Prostate gland (tissue), 2 donors: ENCODE measurements at regions not wholly inside any gene's neighbourhood (a gene's known extent, or its start where the extent isn't known, plus 50 kb on each side); places are given as distances from the start of the nearest gene placed in this dataset.
"Not testable (repeated sequence)": the region's sequence is repeated elsewhere in the genome, so short reads cannot be mapped to it uniquely, and the experiment has no call there.

Source experiments
- DNase-seq: peaks from one replicate; pipeline ENCODE4 v3.0.0-alpha.2; 2019; ENCODE audit warnings: low spot score
- H3K27ac ChIP-seq, 2 donors: fragments of 200-600 bp; sonication (generic); 2 replicates each; pipeline ENCODE4 v1.5.1; 2017 to 2019
- H3K27me3 ChIP-seq: fragments of 200-600 bp; sonication (generic); replicated peaks from 2 replicates; pipeline ENCODE4 v1.5.1; 2019; ENCODE audit not compliant: insufficient read depth
- H3K36me3 ChIP-seq, 2 donors: fragments of 200-600 bp; sonication (generic); 1 replicate in 1 of 2; 2 replicates in 1 of 2; pipeline versions ENCODE4 v1.5.1 to v1.8.1; 2017 to 2019
- H3K4me1 ChIP-seq: fragments of 200-600 bp; sonication (generic); replicated peaks from 2 replicates; pipeline ENCODE4 v1.5.1; 2019
- H3K4me3 ChIP-seq, 2 donors: fragments of 200-600 bp; sonication (generic); 2 replicates each; pipeline ENCODE4 v1.5.1; 2017 to 2019
- H3K9me3 ChIP-seq: fragments of 200-600 bp; sonication (generic); 2 replicates; pipeline ENCODE4 v1.5.1; 2017
- POLR2A ChIP-seq: fragments of 450-650 bp; IDR thresholded peaks from one replicate; pipeline ENCODE4 v1.6.1; 2016; ENCODE audit warnings: antibody characterized with exemption, mild to moderate bottlenecking
- POLR2AphosphoS5 ChIP-seq: sonication (generic); formaldehyde crosslinking; IDR thresholded peaks from one replicate; pipeline ENCODE4 v1.6.1; 2017; ENCODE audit warnings: antibody characterized with exemption
- whole genome bisulfite sequencing: methylation state at CpG from one replicate; pipeline ENCODE4 v1.1.5; 2018; 5-methylcytosine and 5-hydroxymethylcytosine counted together
- intact Hi-C: fragments of 100-400 bp; cut with DNase I; formaldehyde crosslinking; loops from one replicate; pipeline ENCODE4 v1.14.2; 2022
- TF ChIP-seq, protein P1 (sequence below), 4 experiments: fragments of 200-600 bp in 2 of 4; fragments of 450-650 bp in 2 of 4; sonication (generic) in 2 of 4; IDR thresholded peaks; 1 replicate in 3 of 4; 2 replicates in 1 of 4; pipeline ENCODE4 v1.5.1; 2016 to 2019; ENCODE audit warnings: antibody characterized with exemption in 4 of 4, mild to moderate bottlenecking in 2 of 4, moderate library complexity in 2 of 4

- Histone ChIP-seq H3K4me1 (no peaks in the 10 kb centered on the region), H3K27me3 (no peaks in the 10 kb centered on the region), H3K36me3 (no peaks in the 10 kb centered on the region), H3K9me3 (no peaks in the 10 kb centered on the region), H3K27ac (no peak overlapping the region), H3K4me3 (no peak overlapping the region)
- intact Hi-C loops: no loop called here
- WGBS: 94% methylated on average over 5 of the region's 5 CpGs
- DNase-seq: no peak
- TF ChIP-seq POLR2AphosphoS5 (no peak), POLR2A (no peak)
- TF ChIP-seq, protein P1, sequence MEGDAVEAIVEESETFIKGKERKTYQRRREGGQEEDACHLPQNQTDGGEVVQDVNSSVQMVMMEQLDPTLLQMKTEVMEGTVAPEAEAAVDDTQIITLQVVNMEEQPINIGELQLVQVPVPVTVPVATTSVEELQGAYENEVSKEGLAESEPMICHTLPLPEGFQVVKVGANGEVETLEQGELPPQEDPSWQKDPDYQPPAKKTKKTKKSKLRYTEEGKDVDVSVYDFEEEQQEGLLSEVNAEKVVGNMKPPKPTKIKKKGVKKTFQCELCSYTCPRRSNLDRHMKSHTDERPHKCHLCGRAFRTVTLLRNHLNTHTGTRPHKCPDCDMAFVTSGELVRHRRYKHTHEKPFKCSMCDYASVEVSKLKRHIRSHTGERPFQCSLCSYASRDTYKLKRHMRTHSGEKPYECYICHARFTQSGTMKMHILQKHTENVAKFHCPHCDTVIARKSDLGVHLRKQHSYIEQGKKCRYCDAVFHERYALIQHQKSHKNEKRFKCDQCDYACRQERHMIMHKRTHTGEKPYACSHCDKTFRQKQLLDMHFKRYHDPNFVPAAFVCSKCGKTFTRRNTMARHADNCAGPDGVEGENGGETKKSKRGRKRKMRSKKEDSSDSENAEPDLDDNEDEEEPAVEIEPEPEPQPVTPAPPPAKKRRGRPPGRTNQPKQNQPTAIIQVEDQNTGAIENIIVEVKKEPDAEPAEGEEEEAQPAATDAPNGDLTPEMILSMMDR (IDR thresholded peaks at IDR 0.05): no peak
These were observed 880.9 kb downstream of the PRIM2 start for GRCh38 chr6:58198301-58198700.

- intact Hi-C loops, H3K27me3 ChIP-seq, DNase-seq, H3K4me1 ChIP-seq, H3K27ac ChIP-seq, H3K36me3 ChIP-seq, H3K9me3 ChIP-seq, H3K4me3 ChIP-seq: not testable (repeated sequence)
- WGBS: 100% methylated on average over 1 of the region's 1 CpG
These were observed 919.7 kb downstream of the PRIM2 start for GRCh38 chr6:58237124-58237523.

DNA sequence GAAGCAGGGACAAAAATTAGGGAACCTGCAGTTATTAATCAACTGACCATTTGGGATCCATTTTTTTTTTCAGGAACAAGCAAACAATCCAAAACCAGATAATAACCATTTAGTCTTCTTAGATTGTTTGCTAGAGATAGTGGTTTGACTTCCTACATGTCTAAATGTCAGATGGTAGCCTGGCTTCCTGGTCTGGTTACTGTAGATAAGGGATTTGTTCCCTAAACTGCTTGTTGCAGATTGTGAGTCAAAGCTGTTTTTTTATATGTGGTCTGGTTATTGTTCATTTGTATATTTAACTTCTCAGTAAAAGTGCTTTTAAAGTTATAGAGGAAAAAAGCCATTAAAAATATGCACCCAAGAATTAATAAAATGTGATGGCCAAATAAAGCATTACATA is 921.0 kb downstream of the PRIM2 start:
- H3K36me3 ChIP-seq, H3K9me3 ChIP-seq, H3K27ac ChIP-seq, DNase-seq, intact Hi-C loops, H3K27me3 ChIP-seq, H3K4me3 ChIP-seq, H3K4me1 ChIP-seq: not testable (repeated sequence)

DNA sequence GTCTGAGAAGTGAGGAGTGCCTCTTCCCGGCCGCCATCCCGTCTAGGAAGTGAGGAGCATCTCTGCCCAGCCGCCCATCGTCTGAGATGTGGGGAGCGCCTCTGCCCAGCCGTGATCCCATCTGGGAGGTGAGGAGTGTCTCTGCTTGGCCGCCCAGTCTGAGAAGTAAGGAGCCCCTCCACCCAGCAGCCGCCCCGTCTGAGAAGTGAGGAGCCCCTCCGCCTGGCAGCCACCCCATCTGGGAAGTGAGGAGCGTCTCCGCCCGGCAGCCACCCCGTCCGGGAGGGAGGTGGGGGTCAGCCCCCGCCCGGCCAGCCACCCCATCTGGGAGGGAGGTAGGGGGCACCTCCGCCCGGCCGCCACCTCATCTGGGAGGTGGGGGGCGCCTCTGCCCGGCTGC is 940.2 kb downstream of the PRIM2 start:
- H3K9me3 ChIP-seq: not testable (repeated sequence)

DNA sequence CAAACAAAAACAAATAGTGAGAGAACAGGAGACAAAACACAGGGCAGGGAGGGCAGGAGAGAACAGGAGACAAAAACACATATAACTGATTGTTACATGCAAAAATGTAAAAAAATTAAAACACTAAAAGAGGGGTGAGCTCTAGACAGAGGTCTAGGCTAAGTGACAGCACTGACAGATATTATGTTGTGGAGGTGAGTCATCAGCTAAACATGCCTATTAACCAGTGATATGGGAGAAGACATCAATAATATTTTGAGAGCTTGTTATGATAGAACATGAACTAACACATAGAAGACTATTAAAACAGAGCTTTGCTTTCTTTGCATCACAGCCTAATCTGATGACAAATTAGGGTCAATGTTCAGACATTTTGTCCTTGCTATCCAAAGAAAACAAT is 972.7 kb downstream of the PRIM2 start:
- intact Hi-C loops: no loop called here
- no peak for DNase-seq
- no peaks in the 10 kb centered on the region for H3K36me3 ChIP-seq
- no peaks in the 10 kb centered on the region for H3K4me1 ChIP-seq
- no peak overlapping the region for H3K4me3 ChIP-seq
- no peak for TF ChIP-seq POLR2AphosphoS5
- TF ChIP-seq, protein P1 (IDR thresholded peaks at IDR 0.05): no peak
- TF ChIP-seq POLR2A: no peak
- H3K27me3 ChIP-seq: no peaks in the 10 kb centered on the region
- no peak overlapping the region for H3K27ac ChIP-seq
- H3K9me3 ChIP-seq: no peaks in the 10 kb centered on the region

More for the DNA sequence above, 940.2 kb downstream of the PRIM2 start:
- H3K27ac ChIP-seq, DNase-seq, H3K36me3 ChIP-seq, H3K4me3 ChIP-seq, H3K27me3 ChIP-seq, H3K4me1 ChIP-seq, intact Hi-C loops: not testable (repeated sequence)
- WGBS: 92% methylated on average over 17 of the region's 23 CpGs

DNA sequence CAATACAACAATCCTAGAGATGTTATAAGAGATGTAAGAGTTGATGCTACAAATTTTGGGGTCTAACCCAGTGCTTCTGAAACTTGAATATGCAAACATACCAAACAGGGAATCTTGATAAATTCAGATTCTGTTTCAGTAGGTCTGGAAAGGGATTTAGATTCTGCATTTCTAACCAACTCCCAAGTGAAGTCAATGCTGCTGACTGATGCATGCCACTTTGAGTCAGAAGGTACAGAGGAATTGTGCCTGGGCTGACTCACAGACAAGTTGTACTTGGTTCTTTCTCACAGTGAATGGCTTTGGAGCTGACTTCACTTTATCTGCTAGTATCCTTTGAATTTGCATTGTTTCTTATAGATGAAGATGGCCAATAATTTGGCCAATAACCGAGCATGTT is 973.9 kb downstream of the PRIM2 start:
- H3K27ac ChIP-seq, H3K4me1 ChIP-seq, DNase-seq, intact Hi-C loops, H3K9me3 ChIP-seq, H3K4me3 ChIP-seq, H3K27me3 ChIP-seq, H3K36me3 ChIP-seq: not testable (repeated sequence)
- WGBS: 64% methylated on average over 1 of the region's 1 CpG

DNA sequence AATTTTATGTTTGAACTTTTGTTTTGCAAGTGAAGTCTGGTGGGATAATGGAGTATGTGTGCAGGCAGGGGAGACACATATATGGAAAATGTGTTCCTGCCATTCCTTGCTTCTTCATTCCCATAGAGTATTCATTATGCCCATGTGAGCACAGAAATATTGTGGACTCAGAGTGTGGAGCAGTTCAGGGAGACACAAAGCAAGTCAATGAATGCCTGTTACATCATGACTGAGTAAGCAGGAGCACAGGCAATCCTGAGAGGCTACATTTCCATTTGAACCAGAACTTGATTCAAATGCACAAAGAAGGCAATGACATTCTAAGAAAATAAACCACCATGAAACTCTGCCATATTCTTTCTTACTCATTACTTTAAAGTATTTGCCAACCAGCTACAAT is 990.5 kb downstream of the PRIM2 start:
- H3K27ac ChIP-seq, H3K4me3 ChIP-seq, H3K4me1 ChIP-seq, DNase-seq, H3K27me3 ChIP-seq, H3K9me3 ChIP-seq, H3K36me3 ChIP-seq, intact Hi-C loops: not testable (repeated sequence)

GRCh38 chr6:58332108-58332507 is 1014.7 kb downstream of the PRIM2 start:
- H3K9me3 ChIP-seq, H3K4me1 ChIP-seq, H3K36me3 ChIP-seq, H3K4me3 ChIP-seq, H3K27me3 ChIP-seq, H3K27ac ChIP-seq, DNase-seq, intact Hi-C loops: not testable (repeated sequence)

DNA sequence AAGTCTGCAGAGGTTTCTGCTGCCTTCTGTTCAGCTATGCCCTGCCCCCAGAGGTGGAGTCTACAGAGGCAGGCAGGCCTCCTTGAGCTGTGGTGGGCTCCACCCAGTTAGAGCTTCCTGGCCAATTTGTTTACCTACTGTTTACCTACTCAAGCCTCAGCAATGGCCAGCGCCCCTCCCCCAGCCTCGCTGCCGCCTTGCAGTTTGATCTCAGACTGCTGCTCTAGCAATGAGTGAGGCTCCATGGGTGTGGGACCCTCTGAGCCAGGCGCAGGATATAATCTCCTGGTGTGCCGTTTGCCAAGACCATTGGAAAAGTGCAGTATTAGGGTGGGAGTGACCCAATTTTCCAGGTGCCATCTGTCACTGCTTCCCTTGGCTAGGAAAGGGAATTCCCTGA is 1024.9 kb downstream of the PRIM2 start:
- H3K9me3 ChIP-seq, DNase-seq, H3K36me3 ChIP-seq, H3K27me3 ChIP-seq, H3K27ac ChIP-seq, intact Hi-C loops, H3K4me3 ChIP-seq, H3K4me1 ChIP-seq: not testable (repeated sequence)
- 94% methylated on average over 5 of the region's 5 CpGs for WGBS

GRCh38 chr6:58347534-58347933 is 1030.1 kb downstream of the PRIM2 start:
- H3K36me3 ChIP-seq, H3K4me3 ChIP-seq, DNase-seq, H3K9me3 ChIP-seq, H3K27me3 ChIP-seq, intact Hi-C loops, H3K4me1 ChIP-seq, H3K27ac ChIP-seq: not testable (repeated sequence)
- WGBS: 89% methylated on average over 2 of the region's 2 CpGs

GRCh38 chr6:58351619-58352018 is 1034.2 kb downstream of the PRIM2 start:
- 94% methylated on average over 1 of the region's 1 CpG for WGBS
- DNase-seq, H3K27ac ChIP-seq, H3K4me3 ChIP-seq, H3K4me1 ChIP-seq, H3K27me3 ChIP-seq, H3K9me3 ChIP-seq, H3K36me3 ChIP-seq, intact Hi-C loops: not testable (repeated sequence)
